NOMO-1 treated with DMSO at 0.1 percent for 48 hours (cell line): ENCODE measurements at regions not wholly inside any gene's neighbourhood (a gene's known extent, or its start where the extent isn't known, plus 50 kb on each side); places are given as distances from the start of the nearest gene placed in this dataset.

Source experiments
- DNase-seq: peaks from one replicate; lab custom pipeline; 2025; ENCODE audit not compliant: unreplicated experiment; lab: John Stamatoyannopoulos, UW

DNA sequence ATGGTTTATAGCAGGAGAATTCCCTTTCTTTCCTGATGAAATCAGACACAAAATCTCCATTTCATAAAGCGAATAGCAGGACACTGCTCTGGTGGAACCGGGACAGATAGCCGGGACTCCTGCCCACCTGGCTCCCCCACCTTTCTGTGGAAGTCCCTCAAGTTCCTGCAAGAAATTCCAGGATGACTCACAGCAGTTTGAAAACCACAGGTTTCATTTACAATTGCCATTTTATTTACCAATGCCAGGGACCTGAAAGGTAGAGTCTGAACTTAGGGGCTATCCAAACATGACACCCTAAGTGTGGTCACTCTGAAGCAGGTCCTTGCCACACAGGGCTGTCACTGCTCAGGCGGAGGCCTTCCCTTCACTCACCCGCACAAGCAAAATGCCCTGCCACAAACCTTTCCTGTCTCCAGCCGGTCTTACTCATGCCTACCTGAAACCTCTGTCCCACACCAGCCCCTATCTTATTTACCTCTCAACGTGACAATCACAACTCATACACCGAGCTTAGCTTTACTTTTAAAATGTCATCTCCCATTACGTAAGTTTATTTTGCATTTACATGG is 63.3 kb upstream of the TAF1L start:
- no peak for DNase-seq

DNA sequence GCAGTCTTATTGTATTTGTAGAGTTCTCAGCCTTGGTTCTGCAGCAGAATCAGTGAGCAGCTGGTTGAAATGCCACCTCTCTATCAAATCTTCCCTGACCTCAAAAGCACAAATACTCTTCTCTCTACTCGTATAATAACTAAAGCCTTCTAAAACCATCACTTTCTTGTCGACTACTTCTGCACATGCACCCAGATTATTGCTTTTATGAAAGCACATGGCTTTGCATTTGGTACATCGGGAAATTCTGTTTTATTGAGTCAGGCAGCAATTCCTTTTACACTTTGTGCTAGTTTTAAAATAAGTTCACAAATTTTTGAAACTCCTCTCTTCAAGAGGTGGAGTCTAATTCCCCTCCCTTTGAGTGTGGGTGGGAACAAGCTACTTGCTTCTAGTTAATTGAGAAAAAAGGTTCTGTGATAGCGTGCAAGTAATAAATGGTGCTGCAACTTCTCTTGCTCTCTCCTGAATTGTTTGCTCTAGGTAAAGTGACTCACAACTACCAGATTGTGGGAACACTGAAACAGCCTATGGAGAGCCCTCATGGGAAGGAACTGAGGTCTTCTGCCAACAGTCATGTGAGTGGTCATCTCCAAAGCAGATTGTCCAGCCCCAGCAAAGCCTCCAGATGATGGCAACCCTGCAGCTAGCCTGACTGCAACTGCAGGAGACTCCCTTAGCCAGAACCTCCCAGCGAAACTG is 66.0 kb upstream of the TAF1L start:
- DNase-seq, result no peak

DNA sequence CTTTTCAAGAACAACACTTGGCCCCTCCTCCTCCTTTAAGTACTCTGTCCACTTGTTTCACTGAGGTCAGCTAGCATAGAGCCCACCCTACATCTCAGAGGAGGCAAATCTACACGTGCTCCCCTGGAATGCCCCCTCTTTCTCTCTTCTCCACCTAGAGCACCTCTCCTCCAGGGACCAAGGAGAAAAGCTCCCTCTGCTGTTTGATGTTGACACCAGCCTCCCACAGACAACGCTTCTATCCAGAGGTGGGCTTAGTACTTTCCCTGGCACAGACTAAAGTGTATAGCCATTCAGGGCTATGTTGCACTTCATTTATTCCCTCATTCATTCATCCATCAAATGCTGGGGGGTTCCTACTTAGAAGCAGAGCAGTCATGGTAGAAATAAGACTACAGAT is 68.2 kb upstream of the TAF1L start:
- no peak for DNase-seq

DNA sequence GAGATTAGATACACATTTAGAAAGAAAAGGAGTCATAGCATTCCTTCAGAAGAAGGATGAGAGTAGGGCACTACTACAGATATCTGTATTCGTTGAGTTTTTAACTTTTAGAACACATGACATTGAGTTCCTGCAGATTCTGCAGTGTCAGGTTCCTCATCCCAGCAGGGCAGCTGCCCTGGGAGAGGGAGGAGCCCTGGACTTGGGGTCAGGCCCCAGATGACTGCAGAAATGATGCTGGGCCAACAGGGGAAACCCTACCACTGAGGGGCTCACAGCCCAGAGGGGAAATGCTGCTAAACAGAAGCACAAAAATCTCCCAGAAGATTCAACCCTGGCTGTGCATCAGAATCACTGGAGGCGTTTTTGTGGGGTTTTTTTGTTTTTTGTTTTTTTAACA is 68.9 kb upstream of the TAF1L start:
- DNase-seq, result no peak

DNA sequence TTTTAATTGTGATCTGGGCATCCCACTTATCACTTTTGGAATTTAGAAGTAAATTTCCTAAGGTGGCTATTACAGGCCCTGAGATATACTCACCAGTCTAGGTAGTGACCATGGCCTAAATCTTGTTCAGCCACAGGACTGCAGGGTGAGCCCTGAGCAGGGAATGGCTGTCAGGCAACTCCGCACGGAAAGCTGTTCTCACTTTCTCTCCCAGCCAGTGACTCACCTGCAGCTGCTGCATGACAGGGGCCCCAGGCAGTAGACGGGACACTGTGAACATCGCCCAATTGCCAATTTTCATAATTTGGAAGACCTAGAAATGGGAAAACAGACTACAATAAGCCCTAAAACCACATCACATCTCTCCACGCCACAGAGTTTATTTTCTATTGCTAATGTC is 69.6 kb upstream of the TAF1L start:
- no peak for DNase-seq

DNA sequence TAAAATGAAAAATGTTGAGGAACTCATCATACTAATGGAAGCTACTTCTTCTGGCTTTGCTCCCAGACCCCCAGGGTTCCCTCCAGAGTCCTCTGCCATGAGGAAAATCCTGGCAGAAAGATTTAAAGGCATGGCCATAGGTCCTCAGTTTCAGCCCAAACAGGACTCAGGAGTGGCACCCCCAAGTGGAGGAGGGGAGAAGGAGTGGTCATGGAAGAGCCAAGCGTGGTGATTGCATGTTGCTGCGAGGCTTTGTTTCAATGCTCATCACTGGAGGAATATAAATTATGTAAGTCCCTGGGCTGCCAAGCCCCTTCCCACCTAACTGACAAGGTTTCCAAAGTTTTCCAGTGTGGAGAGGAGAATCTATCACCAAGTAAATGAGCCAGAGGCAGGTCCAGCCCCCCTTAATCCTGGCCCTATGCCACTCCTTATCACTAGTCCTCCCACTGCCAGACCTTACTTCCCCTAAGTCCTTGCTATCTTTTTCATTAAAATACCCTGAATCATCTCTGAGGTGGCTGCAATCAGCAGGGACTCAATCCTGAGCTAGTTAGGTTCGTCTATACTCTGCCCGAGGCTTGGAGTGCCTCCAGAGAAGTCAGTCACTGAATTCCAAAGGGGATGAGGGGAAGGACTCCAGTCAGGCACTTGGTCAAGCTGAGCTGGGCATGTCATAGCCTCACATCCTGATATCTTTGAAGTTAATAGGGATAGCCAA is 70.7 kb upstream of the TAF1L start:
- DNase-seq, result no peak

DNA sequence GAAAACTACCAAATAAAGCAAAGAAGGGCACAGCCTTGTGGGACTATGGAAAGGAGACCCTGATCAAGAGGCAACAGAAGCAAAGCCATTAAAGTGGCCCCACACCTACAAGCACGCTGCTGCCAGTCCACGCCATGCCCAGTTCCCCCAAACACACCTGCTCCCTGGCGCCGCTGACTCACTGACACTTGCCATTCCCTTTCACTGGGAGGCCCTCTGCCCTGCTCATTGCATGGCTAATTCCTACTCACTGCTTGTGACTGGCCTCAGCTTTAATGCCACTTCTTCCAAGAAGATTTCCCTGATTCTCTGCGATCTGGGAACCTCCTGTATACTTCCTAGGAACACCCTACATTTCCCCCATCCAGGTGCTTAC is 71.2 kb upstream of the TAF1L start:
- DNase-seq, result no peak

DNA sequence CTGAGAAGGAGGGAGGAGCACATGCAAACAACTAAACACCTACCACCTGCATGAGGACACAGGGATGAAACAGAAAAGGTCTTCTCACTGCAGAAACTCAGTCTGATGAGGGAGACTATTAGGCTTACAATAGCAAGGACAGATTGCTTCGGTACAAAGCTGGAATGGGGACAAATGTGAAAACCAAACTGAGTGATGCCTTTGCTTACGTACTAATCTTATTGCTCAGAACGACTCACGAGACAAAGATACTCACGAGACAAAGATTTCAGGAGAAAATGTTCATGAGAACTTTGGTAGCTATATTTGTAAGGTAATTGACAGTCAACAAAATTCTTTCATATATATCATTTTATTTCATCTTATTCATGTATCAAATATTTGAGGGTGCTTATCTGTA is 71.9 kb upstream of the TAF1L start:
- DNase-seq, result no peak

DNA sequence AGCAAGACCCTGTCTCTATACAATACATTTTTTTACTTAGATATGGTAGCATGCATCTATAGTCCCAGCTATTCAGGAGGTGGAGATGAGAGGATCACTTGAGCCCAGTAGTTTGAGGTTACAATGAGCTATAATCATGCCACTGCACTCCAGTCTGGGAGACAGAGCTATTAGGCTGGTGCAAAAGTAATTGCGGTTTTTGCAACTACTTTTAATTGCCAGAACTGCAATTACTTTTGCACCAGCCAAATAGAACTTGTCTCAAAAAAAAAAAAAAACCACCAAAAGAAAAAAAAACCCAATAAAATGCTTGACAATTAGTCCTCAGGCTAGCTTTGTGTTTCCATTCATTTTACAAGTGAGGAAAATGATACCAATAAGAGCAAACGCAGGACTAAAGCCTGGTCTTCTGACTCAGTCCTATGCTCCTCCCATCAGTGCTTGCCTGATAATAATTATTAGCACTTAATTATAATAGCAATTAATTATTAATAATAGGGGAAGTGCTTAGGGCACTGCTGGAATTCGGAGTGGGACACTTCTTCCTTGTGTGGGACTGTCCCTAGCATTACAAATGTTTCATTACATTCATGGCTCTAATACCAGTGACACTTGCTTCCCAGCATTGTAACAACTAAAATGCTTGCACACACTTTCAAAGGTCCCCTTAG is 73.1 kb upstream of the TAF1L start:
- no peak for DNase-seq

DNA sequence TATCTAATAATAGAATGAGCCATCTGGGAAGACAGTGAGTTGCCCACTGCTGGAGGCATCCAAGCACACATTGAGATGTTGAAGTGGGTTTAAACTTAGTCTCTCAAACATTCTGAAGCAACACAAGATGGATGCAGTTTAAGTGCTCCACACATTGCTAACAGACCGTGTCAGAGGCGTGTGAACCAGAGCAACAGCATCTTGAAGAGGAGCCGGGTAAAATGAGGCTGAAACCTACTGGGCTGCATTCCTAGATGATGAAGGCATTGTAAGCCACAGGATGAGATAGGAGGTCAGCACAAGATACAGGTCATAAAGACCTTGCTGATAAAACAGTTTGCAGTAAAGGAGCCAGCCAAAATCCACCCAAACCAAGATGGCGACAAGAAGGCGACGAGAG is 73.5 kb upstream of the TMEM215 start:
- DNase-seq, result no peak

DNA sequence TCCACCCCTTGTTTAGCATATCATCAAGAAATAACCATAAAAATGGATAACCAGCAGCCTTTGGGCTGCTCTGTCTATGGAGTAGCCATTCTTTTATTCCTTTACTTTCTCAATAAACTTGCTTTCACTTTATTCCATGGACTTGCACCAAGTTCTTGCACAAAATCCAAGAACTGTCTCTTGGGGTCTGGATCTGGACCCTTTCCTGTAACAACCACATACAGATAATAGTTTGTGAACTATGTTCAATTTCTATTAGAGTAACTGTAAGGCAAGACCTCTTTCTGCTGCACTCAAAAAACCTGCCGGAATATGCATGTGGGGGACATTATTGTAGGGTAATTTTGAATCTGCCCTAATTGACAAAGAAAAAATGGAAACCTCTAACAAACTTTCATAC is 66.9 kb upstream of the TMEM215 start:
- no peak for DNase-seq

DNA sequence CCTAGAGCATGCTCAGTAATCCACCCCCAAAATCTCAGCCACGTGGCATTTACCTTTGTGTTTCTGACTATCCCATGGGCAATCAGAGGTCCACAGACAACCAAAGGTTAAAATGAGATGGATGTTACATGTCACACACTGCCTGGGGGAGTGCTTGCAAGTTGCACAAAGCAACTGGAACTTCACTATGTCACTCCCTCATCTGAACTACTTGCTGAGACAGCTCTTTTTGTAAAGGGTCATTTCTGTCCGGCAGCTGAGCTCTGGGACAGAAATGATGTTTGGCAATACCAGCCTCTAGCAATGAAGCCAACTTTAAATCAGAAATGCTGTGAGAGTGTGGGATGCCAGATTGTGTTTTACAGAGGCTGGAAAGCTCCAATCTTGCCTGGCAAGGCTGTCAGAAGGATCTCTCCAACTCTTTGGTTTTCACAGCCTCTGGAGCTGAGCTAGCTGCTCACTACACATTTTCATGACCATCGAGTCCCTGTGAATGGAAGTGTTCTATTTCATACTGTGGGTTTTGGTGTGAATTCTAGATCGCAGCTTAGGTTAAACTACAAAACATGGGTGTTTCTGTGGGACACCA is 66.3 kb upstream of the TMEM215 start:
- no peak for DNase-seq

DNA sequence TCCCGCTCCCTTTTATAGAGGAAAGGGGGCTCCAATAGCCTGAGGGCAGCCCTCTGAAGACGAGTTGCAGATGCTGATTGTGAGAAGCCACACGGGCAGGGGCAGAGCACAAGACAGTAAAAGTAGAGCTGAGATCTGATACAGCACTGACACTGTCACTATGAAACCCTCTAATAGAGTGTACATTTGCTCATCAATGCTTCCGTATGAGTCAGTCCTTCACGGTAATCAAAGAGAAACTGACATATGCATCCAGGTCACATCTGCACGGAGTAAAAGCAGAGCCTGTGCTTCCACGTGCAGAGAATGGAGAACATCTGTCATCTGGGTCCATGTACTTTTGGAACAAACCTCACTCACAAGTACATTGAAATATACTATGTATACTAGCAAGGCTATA is 60.6 kb upstream of the TMEM215 start:
- DNase-seq, result no peak

DNA sequence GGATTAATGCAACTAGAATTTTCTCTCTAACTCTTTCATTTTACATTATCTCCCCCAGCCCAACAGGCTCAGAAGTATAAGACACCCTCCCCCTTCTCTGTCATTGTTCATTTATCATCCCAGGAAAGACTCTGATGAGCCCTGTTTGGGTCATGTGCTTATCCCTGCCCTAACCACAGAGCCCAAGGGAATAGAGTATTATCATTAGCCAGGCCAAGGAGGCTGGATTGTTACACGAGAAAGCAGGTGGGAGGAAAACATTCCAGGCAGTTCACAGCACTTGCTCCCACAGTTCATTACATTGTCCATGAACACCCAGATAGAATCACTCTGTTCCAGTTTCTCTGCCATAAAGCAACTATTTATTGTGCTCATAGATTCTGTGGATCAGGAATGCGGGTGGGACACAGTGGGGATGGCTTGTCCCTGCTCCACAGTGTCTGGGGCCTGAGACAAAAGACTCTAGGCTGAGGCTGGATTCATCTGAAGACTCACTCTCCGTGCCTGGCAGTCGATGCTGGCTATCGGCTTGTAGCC is 59.5 kb upstream of the TMEM215 start:
- DNase-seq, result no peak

DNA sequence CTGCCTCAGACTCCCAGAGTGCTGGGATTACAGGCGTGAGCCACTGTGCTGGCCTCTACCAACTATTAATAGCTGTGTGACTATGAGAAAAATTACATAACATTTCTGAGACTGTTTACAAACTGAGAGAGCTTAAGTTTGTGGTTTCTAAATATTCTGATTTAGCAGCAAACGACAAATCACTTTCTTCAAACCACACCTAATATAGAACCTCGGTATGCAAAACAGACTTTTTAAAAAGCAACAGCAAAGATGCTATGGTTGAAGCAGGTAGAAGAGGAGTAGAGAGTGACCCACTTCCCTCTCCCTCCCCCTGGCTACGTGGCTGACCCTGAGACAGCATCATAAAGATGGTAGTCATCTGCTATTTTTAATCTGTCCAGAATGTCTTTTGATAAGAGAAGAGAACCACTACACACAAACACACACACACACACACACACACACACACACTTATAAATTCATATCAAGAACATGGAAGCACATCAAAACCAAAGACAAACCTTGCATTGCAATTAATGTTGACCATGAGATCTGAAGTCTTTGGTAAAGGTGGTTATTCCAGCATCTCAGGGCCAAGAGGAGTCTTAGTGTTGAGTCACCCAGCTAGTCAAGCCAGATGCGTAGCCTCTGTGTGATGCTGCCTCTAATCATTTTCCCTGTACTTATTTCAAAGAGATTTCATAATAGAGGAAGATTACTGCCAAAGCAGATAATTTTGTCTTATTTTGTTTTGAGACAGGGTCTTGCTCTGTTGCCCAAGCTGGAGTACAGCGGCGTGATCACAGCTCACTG is 58.1 kb upstream of the TMEM215 start:
- DNase-seq, result no peak

DNA sequence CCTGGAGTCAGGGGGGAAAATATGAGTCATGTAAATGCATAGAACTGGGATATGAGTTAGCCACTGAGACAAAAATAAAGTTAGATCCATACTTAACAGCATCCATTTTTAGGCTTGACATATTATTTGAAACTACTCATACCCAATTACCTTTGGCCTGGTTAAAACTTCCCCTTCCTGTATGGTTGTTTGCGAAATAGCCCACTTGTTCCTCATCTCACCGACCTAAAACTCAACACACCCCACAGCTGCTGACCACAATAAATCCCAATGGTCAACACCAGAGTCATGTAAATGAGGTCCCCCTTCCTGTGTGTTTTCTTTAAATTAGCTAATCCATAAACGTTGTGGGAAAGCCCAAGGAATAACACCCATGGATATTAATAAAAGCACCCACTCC is 55.2 kb upstream of the TMEM215 start:
- DNase-seq, result peak; percentile 74
